Fibroblast of the conjunctiva (primary cell): ENCODE measurements at regions not wholly inside any gene's neighbourhood (a gene's known extent, or its start where the extent isn't known, plus 50 kb on each side); places are given as distances from the start of the nearest gene placed in this dataset.
"Not testable (repeated sequence)": the region's sequence is repeated elsewhere in the genome, so short reads cannot be mapped to it uniquely, and the experiment has no call there.

ENCODE experiments used
- DNase-seq: peaks from one replicate; pipeline ENCODE4 v3.0.0-alpha.2; 2010; ENCODE audit warnings: low read depth

DNA sequence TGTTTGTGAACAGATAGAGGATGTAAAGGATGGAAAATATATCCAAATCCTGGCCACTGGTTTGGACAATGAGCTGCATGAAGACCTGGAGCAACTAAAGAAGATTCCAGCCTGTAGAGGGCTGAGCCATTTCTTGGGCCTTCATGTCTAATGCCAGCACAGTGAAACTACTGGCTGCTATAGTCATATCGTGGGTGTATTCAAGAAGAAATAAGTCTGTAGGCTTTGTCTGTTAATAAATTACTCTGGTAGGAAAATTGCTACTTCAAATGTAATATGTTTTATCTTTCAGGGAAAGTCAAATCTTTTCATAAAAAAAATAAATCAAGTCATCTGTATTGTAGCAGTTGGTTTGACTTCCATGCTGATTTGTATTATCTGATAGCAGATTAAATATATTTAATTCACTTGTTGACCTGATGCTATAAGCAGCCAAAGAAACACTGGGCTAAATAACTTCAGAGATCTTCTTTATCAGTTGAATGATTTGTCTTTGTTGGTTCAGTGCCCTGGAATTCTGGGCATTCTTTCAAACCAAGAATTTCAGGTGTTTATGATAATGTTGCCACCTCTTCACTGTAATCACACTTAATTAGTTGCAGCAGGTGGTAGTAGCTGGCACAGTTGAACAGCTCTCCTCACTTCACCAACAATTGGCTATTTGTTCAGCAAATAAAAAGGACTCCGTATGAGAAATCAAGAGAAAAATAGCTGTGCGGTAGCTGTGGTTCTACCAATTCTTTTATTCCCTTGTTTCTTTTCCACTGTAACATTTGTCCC, 1109.5 kb downstream of the NSUN3 start:
- no peak for DNase-seq

DNA sequence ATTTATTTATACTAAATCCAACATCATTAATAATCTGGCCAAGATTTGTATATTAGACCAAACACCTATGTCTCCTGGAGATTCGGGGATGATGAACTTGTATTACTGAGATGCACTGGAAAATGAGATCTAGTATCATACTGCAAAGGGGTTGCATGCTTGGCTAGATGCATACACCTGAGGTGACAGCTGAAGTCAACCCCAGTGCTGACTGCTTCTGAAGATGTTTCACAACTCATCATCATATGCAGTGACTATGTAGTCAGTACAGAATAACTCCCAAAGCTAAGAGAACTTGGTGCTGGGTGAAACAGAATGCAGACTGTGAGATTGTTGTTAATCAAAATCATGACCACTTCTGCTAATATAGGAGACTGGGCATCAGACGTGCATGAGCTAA, 1114.2 kb downstream of the NSUN3 start:
- DNase-seq: no peak

DNA sequence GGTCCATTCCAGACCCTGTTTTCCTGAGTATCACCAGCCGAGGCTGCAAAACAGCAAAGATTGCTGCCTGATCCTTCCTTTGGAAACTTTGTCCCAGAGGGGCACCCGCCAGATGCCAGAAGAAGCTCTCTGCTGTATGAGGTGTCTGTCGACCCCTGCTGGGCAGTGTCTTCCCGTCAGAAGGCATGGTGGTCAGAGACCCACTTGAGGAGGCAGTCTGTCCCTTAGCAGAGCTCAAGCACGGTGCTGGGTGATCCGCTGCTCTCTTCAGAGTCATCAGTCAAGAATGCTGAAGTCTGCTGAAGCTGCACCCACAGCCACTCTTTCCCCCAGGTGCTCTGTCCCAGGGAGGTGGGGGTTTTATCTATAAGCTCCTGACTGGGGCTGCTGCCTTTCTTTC, 1121.2 kb downstream of the NSUN3 start:
- DNase-seq: no peak

DNA sequence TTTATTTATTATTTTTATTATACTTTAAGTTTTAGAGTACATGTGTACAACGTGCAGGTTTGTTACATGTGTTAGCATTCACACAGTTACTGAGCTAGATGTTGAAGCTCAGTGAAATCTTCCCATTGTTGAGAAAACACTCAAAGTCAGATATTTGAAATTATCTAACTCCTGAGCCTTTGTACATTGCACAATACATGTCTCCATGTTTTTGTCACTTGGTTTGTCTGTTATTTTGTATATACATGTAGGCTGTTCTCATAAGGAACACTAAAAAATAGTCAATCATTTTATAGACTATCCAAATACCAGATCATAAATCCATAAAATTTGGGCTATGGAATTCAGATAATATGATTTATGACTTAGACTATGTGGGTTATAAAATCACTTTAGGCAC, 1126.5 kb downstream of the NSUN3 start:
- DNase-seq: no peak

DNA sequence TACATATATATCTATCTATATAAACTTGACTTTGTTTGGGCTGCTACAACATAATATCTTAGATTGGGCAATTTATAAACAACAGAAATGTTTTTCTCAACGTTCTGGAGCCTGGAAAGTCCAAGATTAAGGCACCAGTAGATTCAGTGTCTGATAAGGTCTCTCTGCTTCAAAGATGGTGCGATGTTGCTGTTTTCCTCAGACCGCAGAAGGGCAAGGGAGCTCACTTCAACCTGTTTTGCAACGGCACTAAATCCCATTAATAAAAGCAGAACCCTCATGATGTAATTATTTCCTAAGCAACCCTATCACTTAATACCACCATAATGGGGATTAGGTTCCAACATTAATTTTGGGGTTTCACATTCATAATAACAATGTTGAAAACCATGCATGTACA, 1134.8 kb downstream of the NSUN3 start:
- DNase-seq: no peak

DNA sequence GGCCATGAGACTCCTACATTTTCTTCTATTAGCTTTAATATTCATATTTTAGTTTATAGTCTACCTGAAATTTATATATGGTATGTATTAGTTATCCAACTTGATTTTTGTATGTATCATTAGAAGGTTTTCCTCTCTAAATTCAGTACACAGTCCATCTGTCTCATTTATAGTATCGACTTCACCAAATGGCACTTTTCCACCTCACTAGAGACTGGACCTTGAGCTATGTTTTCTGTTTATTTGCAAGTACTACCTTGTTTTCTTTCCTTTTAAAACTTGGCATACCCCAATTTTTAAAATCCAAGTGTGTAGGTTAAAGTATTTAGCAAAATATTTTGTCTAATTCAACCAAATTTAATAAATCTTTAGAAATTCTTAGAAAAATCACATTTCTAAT, 1137.5 kb downstream of the NSUN3 start:
- DNase-seq: no peak

DNA sequence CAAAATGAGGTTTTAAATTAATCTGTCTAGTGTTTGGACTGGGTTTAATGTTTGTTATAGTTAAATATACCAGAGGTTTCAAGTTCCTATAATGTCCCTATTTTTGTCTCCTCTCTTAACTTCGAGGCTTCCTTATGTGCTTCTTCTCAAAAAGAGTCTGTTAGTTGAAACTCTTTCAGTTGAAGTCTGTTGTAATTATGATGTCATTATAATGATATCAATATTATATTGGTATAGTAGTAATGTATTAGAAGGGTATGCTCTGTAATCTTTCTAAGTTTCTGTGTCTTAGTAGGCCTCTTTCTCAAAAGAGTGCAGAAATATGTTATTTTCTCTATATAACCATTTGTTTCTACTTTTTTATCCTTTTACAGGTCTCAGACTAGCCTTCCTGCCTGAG, 1148.0 kb downstream of the NSUN3 start:
- no peak for DNase-seq

DNA sequence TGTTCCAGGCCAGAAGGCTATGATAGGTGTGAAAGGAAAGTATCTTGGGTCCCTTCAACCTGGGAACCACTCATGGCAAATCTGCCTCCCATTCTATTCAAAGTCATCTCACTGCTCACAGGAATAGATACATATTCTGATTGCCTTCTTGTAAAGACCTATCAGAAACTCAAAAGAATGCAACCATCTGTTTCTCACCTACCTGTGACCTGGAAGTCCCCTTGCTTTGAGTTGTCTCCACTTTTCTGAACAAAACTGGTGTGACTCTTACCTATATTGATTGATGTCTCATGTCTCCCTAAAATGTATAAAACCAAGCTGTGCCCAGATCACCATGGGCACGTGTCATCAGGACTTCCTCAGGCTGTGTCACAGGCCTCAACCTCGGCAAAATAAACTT, 1149.3 kb downstream of the NSUN3 start:
- no peak for DNase-seq

DNA sequence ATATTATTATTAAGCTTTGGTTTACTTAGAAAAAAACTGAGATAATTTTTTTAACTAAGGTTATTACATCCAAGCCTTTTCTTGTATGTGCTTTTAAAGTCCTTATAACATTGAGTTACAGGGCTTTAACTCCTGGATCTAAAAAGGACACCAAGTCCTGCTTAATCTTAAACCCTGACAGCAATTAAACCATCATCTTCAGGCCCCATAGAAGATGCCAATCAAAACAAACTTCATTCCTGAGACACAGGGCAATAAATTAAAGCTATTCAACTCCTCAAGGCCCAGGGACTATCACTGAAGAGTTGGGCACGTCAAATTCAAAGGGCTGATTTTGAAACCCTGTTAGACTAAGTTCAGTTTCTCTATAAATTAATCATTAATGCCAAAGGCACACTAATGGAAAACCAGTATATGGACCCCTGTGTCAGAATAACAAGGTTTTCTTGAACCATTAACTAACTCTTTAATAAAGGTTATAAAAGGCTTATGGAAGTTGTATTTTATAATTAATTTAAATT, 1152.6 kb downstream of the NSUN3 start:
- DNase-seq: no peak

DNA sequence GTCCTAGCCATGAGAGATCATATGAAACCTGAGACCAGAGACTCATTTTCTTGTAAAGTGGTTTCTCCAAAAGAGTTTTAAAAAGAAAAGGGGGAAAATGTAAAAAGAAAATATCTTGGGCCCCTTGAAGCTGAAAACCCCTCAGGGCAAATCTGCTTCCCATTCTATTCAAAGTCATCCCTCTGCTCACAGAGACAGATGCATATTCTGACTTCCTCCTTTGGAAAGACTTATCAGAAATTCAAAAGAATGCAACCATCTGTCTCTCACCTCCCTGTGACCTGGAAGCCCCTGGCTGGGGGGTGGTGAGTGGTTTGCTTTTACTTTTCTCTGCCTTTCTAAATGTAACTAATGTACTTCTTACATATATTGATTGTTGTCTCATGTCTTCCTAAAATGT, 1154.8 kb downstream of the NSUN3 start:
- no peak for DNase-seq

DNA sequence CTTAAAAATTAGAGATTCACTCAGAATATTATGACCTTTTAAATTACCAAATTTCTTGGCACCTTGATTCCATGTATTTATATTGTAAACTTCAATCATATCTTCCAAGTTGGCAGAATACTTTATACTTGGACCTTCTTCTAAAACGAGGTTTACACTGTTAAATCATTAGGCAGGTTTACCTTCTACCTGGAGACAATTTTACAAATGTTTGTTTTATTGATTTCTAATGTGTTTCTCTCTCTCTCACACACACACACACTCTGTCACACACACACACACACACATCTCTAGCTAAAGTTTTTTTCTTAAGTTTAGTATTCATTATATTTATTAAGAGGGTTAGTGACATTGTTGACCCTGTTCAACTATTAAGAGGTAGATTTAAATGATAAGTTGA, 1155.6 kb downstream of the NSUN3 start:
- no peak for DNase-seq

DNA sequence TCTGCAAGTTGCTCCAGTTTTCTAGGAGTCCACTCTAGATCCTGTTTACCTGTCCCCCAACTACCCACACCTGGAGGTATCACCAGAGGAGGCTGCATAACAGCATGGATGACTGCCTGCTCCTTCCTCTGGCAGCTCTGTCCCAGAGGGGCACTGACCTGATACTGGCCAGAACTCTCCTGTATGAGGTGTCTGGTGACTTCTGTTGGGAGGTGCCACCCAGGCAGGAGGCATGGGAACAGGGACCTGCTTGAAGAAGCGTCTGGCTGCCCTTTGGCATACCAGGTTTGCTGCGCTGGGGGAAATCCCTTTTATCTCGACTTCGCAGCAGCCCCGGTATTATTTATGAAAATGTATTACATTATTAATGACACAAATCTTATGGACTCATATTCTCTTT, 1163.6 kb downstream of the NSUN3 start:
- no peak for DNase-seq

DNA sequence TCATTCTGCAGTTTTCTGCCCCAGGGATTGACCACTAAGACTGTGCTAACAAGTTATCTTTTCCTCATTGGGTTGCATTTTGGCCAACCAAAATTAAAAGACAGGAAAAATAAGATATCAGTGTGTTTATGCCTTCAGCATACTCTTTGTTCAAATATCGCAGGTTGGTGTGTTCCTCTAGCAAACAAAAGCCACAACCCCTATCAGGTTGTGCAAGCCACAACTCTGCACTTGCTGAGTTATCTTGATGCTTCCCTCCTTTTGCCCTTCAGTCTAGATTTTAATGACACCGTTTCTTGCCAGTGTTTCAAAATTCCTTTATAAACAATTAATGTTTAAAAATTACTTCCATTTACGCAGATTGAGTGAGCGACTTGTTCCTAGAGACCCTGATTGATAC, 1164.2 kb downstream of the NSUN3 start:
- no peak for DNase-seq

DNA sequence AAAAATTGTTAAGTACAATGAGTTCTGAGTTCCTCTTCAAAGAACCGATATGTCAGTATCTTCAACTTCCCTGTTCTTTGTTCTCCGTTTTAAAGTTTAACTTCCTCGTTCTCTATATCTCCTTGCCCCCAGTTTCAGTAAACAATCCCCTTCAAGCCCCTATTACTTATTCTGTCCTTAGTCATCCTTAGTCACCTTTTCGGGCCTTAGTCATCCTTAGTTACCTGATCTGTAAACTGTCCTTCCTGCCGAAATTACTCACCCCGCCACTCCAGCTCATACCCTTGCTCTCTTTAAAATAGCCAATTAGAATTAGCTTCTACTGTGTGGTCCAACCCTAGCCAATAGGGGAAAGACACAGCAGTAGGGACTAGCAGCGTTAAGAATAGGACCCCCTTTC, 1165.6 kb downstream of the NSUN3 start:
- no peak for DNase-seq

DNA sequence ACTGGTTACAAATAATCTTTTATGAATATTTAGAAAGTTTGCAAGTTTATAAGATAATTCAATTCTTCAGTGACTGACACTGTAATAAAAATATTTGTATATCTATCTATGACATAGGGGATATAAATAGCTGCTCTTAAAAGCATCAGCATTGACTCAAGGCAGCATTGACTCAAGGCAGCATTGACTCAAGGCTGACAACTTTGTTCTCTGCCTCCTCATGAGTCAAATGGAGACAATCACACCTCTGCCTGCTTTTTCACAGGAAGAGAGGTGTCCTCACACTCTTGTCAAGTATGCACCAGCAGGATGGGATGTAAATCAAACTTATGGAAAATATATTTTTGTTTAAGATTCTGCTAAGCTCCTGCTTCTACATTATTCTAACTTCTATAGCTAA, 1173.1 kb downstream of the NSUN3 start:
- no peak for DNase-seq

DNA sequence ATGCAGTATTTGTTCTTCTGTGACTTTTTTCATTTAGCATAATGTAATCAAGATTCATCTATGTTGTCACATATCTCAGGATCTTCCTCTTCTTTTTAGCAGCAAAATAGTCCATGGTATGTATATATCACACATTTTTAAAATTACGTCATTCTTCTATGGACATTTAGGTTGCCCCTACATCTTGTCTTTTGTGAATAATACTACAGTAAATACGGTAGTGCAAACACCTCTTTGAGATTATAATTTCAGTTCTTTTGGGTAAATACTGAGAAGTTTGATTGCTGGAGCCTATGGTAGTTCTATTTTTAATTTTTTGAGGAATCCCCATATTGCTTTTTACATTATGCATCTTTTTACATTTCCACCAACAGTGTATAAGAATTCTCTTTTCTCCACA, 1174.9 kb downstream of the NSUN3 start:
- DNase-seq: no peak

DNA sequence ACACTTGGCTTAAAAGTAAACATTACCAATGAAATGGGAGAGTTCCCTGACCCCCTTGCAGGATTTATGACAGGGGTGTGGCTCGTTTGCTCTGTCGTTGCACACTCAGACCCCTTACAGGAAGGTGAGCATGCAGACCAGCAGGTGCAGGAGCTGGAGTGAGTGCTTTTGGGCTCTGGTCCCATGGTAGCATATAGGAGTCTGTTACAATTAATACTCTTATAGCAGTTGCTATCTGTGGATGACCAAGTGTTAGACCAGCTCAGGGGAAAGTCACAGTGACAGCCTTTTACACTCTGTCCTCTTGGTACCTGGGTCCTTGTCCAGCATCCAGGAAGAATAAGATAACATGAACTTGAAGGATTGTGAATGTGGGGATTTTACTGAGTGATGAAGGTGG, 1177.5 kb downstream of the NSUN3 start:
- no peak for DNase-seq

DNA sequence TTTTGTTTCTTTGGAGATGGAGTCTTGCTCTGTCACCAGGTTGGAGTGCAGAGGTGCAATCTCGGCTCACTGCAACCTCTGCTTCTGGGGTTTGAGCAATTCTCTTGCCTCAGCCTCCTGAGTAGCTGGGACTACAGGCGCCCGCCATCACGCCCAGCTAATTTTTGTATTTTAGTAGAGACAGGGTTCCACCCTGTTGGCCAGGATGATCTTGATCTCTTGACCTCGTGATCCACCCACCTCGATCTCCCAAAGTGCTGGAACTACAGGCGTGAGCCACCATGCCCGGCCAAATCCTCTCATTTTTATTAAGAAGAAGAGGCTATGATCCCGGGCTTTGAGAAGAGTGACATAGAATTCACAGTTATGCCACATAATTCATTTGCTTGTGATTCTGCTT, 1178.4 kb downstream of the NSUN3 start:
- DNase-seq: not testable (repeated sequence)

DNA sequence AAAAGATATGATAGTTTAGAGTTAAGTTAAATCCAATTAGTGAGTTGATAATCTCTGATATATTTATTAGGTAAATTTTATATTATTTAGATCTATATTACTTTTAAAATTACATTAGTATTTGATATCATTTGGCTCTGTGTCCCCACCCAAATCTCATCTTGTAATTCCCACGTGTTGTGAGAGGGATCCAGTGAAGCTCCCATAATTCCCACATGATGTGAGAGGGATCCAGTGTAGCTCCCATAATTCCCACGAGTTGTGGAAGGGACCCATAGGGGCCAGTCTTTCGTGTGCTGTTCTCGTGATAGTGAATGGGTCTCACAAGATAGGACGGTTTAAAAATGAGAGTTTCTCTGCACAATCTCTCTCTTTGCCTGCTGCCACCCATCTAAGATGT, 1183.6 kb downstream of the NSUN3 start:
- DNase-seq: no peak

DNA sequence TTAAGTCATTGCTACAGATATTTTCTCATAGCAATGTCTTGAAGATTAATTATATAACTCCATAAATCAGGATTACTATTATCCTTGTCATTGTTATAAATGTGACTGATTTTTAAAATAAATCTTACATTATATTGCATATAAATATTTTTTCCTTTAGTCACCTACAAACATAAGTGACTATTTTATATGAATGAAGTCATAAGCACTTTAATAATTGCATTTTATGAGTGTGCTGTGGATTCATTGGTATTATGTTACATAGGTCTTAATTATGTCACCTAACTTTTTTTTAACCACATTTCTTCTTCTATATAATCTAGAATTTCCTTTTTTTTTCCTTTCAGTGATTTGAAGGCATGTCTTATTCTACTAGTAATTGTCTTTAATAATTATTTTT, 1191.2 kb downstream of the NSUN3 start:
- no peak for DNase-seq

DNA sequence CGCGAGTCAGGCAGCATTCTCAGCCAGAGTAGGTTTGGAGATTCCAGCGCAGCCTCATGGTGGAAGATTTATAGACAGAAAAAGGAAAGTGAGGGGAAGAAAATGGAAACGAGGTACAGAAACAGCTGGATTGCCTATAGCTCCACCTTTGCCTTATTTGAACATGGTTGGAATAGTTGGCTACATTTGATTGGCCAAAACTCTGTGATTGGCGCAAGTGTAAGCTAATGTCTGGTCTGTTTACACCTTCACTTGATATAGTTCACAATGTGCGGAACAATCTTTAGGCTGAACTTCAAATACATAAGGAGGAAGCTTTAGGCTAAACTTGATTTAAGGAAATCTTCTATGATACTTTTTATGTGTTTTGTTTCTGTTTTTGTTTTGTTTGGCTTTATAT, 1191.9 kb downstream of the NSUN3 start:
- DNase-seq: no peak

DNA sequence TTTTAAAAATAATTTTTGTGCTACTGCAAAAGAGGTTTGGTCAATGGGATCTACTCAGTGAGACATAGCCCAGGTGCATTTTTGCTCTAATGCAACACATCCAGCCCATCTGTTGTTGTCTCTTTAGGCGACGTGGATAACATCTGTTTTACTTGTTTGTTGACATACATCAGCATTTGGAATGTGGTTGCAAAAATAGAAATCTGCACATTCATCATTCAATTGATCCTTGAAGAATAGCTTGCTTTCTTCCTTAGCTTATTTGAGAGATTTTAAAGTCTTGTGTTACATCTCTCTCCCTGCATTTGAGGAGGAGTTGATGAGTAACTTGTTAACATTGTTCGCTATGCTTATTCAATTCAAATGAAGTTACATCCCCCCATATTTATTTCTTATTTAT, 1202.3 kb downstream of the NSUN3 start:
- DNase-seq: no peak

DNA sequence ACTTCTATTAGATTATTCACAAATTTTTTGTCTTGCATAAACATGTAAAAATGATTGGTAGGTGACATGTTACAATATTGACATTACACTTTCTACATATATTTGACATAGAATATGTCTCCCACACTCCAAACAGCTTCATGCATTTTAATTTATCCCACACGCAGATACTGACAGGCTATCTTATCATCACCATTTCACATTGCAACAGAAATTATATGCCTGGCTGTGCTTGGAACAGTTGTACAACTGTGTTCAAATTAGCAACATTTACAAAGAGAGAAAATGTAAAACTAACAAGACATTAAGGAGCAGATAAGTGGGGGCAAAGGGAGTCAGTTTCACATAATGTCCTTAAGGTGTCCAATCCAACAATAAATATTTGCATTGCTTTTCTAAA, 1208.5 kb downstream of the NSUN3 start:
- DNase-seq: no peak

DNA sequence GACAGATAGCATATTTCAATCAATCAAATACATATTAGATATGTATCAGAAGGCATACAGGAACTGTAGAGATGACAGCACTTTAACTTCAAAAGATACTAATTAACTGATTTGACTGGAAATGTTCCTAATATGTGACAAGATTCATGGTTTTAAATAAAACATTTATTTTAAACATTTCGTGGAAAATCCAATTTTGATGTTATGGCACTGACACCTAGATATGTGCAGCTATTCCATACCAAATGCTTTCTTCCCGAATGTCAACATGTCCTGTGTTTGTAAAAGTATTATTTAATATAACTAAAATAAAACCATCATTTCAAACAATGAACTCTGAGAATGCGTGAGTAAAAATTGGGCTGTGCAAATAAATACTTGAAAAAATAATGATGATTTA, 1209.3 kb downstream of the NSUN3 start:
- no peak for DNase-seq
